Body of pancreas (tissue), 4 donors: ENCODE measurements at regions not wholly inside any gene's neighbourhood (a gene's known extent, or its start where the extent isn't known, plus 50 kb on each side); places are given as distances from the start of the nearest gene placed in this dataset.

Experiments used
- POLR2A ChIP-seq, 3 donors: fragments of 450-650 bp; IDR thresholded peaks; one replicate each; pipeline ENCODE4 v1.6.1; 2016; ENCODE audit warnings: antibody characterized with exemption in 3 of 3, mild to moderate bottlenecking in 2 of 3
- TF ChIP-seq, protein P1 (sequence below), 7 experiments: fragments of 450-650 bp in 4 of 7; fragments of 200-600 bp in 3 of 7; sonication (generic) in 3 of 7; IDR thresholded peaks; one replicate each; pipeline ENCODE4 v1.5.1; 2016 to 2019; ENCODE audit warnings: antibody characterized with exemption in 7 of 7

GRCh38 chr7:116614499-116615262 lies 57.3 kb upstream of the MET start:
- TF ChIP-seq, protein P1, sequence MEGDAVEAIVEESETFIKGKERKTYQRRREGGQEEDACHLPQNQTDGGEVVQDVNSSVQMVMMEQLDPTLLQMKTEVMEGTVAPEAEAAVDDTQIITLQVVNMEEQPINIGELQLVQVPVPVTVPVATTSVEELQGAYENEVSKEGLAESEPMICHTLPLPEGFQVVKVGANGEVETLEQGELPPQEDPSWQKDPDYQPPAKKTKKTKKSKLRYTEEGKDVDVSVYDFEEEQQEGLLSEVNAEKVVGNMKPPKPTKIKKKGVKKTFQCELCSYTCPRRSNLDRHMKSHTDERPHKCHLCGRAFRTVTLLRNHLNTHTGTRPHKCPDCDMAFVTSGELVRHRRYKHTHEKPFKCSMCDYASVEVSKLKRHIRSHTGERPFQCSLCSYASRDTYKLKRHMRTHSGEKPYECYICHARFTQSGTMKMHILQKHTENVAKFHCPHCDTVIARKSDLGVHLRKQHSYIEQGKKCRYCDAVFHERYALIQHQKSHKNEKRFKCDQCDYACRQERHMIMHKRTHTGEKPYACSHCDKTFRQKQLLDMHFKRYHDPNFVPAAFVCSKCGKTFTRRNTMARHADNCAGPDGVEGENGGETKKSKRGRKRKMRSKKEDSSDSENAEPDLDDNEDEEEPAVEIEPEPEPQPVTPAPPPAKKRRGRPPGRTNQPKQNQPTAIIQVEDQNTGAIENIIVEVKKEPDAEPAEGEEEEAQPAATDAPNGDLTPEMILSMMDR (IDR thresholded peaks at IDR 0.05), result no peak
- no peak for TF ChIP-seq POLR2A (IDR thresholded peaks at IDR 0.05)
